ENCODE measurements at regions not wholly inside any gene's neighbourhood (a gene's known extent, or its start where the extent isn't known, plus 50 kb on each side); places are given as distances from the start of the nearest gene placed in this dataset.

- TF ChIP-seq REST (IDR thresholded peaks at IDR 0.05; ENCODE audit: insufficient read depth in 1 of 2, low read depth in 2 of 2, low read length in 1 of 2) (no peak), CTCF (IDR thresholded peaks at IDR 0.05) (no peak), POLR2AphosphoS5 (IDR thresholded peaks at IDR 0.05; ENCODE audit: low read depth, low read length) (no peak), SIN3A (IDR thresholded peaks at IDR 0.05; ENCODE audit: borderline replicate concordance, insufficient read depth, low read depth, low read length) (no peak), TCF7L2 (IDR thresholded peaks at IDR 0.05; ENCODE audit: low read depth, low read length) (no peak)
These were observed 49.7 kb upstream of the ACP3 start for GRCh38 chr3:132267391-132267993.

Data from Panc1 (cell line).